ENCODE measurements at regions not wholly inside any gene's neighbourhood (a gene's known extent, or its start where the extent isn't known, plus 50 kb on each side); places are given as distances from the start of the nearest gene placed in this dataset.

DNA sequence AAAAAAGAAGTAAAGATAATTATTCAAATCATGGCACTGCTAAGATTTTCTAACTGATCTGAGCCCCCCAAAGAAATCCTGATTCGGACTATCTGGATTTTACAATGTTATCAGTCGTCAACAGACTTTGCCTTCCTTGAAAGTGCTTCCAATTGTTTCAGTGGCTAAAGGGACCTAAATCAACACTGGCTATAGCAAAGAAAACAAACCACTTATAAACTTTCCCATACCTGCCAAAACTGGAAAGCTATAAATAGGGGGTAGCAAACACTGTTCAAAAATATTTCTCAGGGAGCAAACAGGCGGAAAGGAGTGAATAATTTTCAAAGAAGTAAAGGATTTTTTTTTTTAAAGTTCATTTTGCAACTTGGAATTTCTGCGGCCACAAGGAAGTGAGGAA, 105.6 kb upstream of the LIFR start (continued):
- no peak for TF ChIP-seq BCL11A (IDR thresholded peaks at IDR 0.05; ENCODE audit: low read depth in 2 of 2, low read length in 2 of 2)
- TF ChIP-seq TAF1 (IDR thresholded peaks at IDR 0.05; ENCODE audit: low read depth, low read length) = no peak
- TF ChIP-seq ZNF274 (IDR thresholded peaks at IDR 0.05; ENCODE audit: borderline replicate concordance, extremely low read depth, low read length) = no peak
- TF ChIP-seq SIX5 (IDR thresholded peaks at IDR 0.05; ENCODE audit: low read depth, low read length) = no peak
- TF ChIP-seq RBBP5 (IDR thresholded peaks at IDR 0.05; ENCODE audit: borderline replicate concordance, low read depth, low read length) = no peak
- no peak for TF ChIP-seq EGR1 (IDR thresholded peaks at IDR 0.05; ENCODE audit: borderline replicate concordance, low read depth, low read length)

Data from H1 (cell line).